HepG2 (cell line): ENCODE measurements at regions not wholly inside any gene's neighbourhood (a gene's known extent, or its start where the extent isn't known, plus 50 kb on each side); places are given as distances from the start of the nearest gene placed in this dataset.
A peak's percentile ranks its signal among the peaks of the same experiment; 100 is the strongest.

ENCODE experiments used
- ATAC-seq: fragments of 200-7000 bp; cut with Tn5 transposase; 3 replicates; pipeline ENCODE4 v1.9.1; 2020; ENCODE audit warnings: mild to moderate bottlenecking, moderate library complexity
- BruUV-seq: library from RNA; stranded (reverse); fragments of 400-500 nt; replicated peaks from 2 replicates; lab custom pipeline; 2021; lab: Mats Ljungman, UMichigan
- CTCF ChIA-PET: fragments of 300-600 bp; formaldehyde crosslinking; extraction: SDS; loops from one replicate; lab custom pipeline; 2021; ENCODE audit warnings: low total read pairs, inconsistent platforms, low intra/inter-chr PET ratio; lab: Yijun Ruan, JAX
- POLR2A ChIA-PET: fragments of 350-600 bp; sonication (Branson Sonifier 250); formaldehyde crosslinking; loops from one replicate; lab custom pipeline; 2020; ENCODE audit warnings: antibody characterized with exemption, inconsistent platforms; lab: Yijun Ruan, JAX
- DNase-seq: peaks from one replicate; pipeline ENCODE4 v3.0.0-alpha.2; 2015; ENCODE audit warnings: low spot score
- FAIRE-seq: peaks from 3 replicates; lab custom pipeline; 2011; peaks lifted over from hg19 to GRCh38; lab: Jason Lieb, UNC
- H2AFZ ChIP-seq: one replicate; pipeline ENCODE4 v1.6.1; 2011; ENCODE audit warnings: low read length, inconsistent platforms
- H3K27ac ChIP-seq: fragments of 300-600 bp; 3 replicates; pipeline ENCODE4 v1.8.0; 2011; ENCODE audit warnings: mixed run types, mild to moderate bottlenecking, mixed read lengths, low read length, inconsistent platforms; ENCODE audit not compliant: insufficient read depth; ENCODE audit errors: extremely low read length
- H3K27me3 ChIP-seq, 2 experiments: fragments of 200-600 bp in 1 of 2; 2 replicates in 1 of 2; 3 replicates in 1 of 2; pipeline versions ENCODE4 v1.6.0 to v1.8.0; 2011; ENCODE audit warnings: low read length in 2 of 2, mild to moderate bottlenecking in 2 of 2, moderate library complexity in 2 of 2, inconsistent platforms in 1 of 2; ENCODE audit not compliant: insufficient read depth in 2 of 2, control insufficient read depth in 1 of 2
- H3K36me3 ChIP-seq, 2 experiments: fragments of 200-600 bp in 1 of 2; replicated peaks in 1 of 2; 2 replicates in 1 of 2; 3 replicates in 1 of 2; pipeline versions ENCODE4 v1.5.1 to v1.8.0; 2011; ENCODE audit warnings: low read length in 2 of 2, inconsistent platforms in 1 of 2; ENCODE audit not compliant: insufficient read depth in 2 of 2, control insufficient read depth in 1 of 2
- H3K4me1 ChIP-seq: 2 replicates; pipeline ENCODE4 v1.5.1; 2012; ENCODE audit warnings: low read length, inconsistent platforms; ENCODE audit not compliant: insufficient read depth
- H3K4me2 ChIP-seq: 2 replicates; pipeline ENCODE4 v1.6.0; 2011; ENCODE audit warnings: low read depth, low read length, inconsistent platforms
- H3K4me3 ChIP-seq, 3 experiments: fragments of 200-600 bp in 1 of 3; sonication (generic), shearing (Covaris generic) in 1 of 3; replicated peaks in 1 of 3; 2 replicates each; pipeline ENCODE4 v1.5.1; 2011 to 2016; ENCODE audit warnings: low read length in 3 of 3, inconsistent platforms in 2 of 3, low read depth in 2 of 3, mild to moderate bottlenecking in 2 of 3, control low read depth in 1 of 3, mixed read lengths in 1 of 3; ENCODE audit not compliant: insufficient read depth in 1 of 3
- H3K79me2 ChIP-seq: one replicate; pipeline ENCODE4 v1.6.1; 2011; ENCODE audit warnings: low read length, inconsistent platforms; ENCODE audit not compliant: insufficient read depth
- H3K9ac ChIP-seq: 2 replicates; pipeline ENCODE4 v1.6.0; 2011; ENCODE audit warnings: mild to moderate bottlenecking, low read depth, low read length, inconsistent platforms; ENCODE audit not compliant: insufficient read depth
- H3K9me3 ChIP-seq: 2 replicates; pipeline ENCODE4 v1.5.1; 2012; ENCODE audit warnings: mild to moderate bottlenecking, low read length
- H4K20me1 ChIP-seq: 2 replicates; pipeline ENCODE4 v1.6.0; 2011; ENCODE audit warnings: inconsistent platforms, mild to moderate bottlenecking, low read length, moderate library complexity; ENCODE audit not compliant: insufficient read depth
- MAFK ChIP-seq, 2 experiments: IDR thresholded peaks in 1 of 2; conservative IDR thresholded peaks in 1 of 2; 2 replicates each; pipeline ENCODE4 v1.6.1; 2011; ENCODE audit warnings: improper control_type of control experiment in 2 of 2, low read length in 2 of 2
- WGBS: methylation state at CpG from one replicate; pipeline ENCODE4 v1.1.6; 2017; ENCODE audit warnings: low lambda C conversion rate; 5-methylcytosine and 5-hydroxymethylcytosine counted together
- in situ Hi-C: cut with HindIII; loops from 2 replicates; pipeline ENCODE4 v1.10.0; 2017; ENCODE audit warnings: low pct_unique_long_range_greater_than_20kb; ENCODE audit not compliant: extremely low pct_ligation_motif_present
- intact Hi-C: fragments of 100-400 bp; cut with micrococcal nuclease; formaldehyde crosslinking; loops from one replicate; pipeline ENCODE4 v1.10.0; 2022; ENCODE audit not compliant: unreplicated experiment
- TF ChIP-seq, protein P1 (sequence below): IDR thresholded peaks from 2 replicates; pipeline ENCODE4 v1.6.1; 2018; ENCODE audit warnings: missing genetic modification reagents, mild to moderate bottlenecking, missing compliant biosample characterization
- TF ChIP-seq, protein P2 (sequence below): IDR thresholded peaks from 2 replicates; pipeline ENCODE4 v1.6.1; 2012; ENCODE audit warnings: inconsistent platforms

DNA sequence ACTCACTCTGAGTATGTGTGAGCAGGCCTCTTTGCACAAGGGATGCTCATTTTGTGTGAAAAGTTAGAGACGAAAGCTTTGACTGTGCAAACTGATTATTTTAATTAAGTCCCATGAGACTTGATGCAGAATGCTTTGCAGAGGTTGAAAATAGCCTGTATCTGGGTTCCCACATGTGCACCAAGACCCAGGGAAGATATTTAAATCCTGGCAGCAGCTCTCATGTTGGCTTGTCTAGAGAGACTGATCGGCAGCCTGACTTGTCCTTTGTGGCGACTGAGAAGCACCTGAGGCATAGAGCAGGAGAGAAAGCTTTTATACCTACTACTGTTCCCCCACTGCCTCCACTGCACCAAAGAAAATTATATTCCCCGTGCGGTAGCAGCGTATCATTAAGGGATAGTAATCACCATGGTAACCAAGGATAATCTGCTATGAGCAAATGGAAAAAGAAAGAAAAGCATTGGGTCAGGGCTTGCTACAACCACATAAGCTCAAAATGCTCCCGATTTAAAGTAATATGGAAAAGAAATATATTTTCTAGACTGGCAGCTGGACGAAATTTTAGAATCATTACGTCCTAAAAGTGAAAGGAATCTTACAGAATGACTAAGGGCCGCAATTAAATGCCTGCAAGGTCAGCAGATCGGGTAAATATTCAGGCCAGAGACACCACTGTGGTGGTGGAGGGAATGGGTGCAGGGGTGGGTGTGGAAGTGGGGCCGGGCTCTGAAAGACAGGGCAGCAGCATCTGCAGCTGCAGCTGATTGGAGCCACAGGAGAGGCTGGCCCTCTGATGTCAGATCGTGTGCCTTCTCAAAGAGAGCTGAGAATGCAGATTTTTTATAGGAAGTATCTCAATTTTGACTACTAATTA, 135.3 kb upstream of the EPB41L4A start:
- Histone ChIP-seq H3K27ac (no peak overlapping the region), H3K4me2 (no peak overlapping the region), H3K27me3 (no peaks in the 10 kb centered on the region), H3K4me1 (peaks cover 10% of the 10 kb centered on the region; the same call in 1 of the 2 replicates), H3K36me3 (no peaks in the 10 kb centered on the region), H3K9me3 (no peaks in the 10 kb centered on the region), H3K9ac (no peak overlapping the region), H2AFZ (no peak overlapping the region), H4K20me1 (no peaks in the 10 kb centered on the region), H3K4me3 (no peak overlapping the region), H3K79me2 (no peaks in the 10 kb centered on the region)
- FAIRE-seq (no peak), ATAC-seq (no peak), DNase-seq (no peak)
- POLR2A ChIA-PET, result no interaction called here
- intact Hi-C loops (no loop called here), in situ Hi-C loops (loop anchor here (5.0 to 10.0 kb wide), 3 partner anchors 50 to 293 kb away; no protein-coding TSS in a partner anchor)
- BruUV-seq, result no TSS peak
- CTCF ChIA-PET, result no interaction called here
- WGBS, result 30% methylated on average over 13 of the region's 13 CpGs
- TF ChIP-seq MAFK (conservative IDR thresholded peaks at IDR 0.05 in 1 of 2, IDR thresholded peaks at IDR 0.05 in 1 of 2; ENCODE audit: low read length in 2 of 2), result 0 out of 4 replicates have a peak, but pooled peaks of 1 of the 2 experiments have one; percentile 0
- TF ChIP-seq, protein P1, sequence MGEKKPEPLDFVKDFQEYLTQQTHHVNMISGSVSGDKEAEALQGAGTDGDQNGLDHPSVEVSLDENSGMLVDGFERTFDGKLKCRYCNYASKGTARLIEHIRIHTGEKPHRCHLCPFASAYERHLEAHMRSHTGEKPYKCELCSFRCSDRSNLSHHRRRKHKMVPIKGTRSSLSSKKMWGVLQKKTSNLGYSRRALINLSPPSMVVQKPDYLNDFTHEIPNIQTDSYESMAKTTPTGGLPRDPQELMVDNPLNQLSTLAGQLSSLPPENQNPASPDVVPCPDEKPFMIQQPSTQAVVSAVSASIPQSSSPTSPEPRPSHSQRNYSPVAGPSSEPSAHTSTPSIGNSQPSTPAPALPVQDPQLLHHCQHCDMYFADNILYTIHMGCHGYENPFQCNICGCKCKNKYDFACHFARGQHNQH, result no peak

DNA sequence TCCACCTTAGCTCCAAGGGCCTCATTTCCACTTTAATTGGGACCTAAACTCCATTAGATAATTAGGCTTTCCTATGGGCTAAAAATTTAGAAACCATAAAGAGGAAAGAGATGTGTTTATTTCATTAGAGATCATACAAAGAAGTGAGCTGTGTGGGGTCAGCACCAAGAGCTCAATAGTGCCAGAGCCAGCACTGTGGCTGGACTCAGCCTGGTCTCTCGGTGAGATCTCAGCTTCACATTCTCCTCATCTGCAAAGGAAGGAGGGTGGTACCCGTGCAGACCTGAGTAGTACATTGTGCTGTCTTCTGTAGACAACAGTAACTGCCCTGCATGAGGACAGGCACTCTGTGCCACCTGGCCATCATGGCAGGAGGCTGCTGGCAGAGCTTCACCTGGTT, 136.1 kb upstream of the EPB41L4A start:
- Histone ChIP-seq H2AFZ (no peak overlapping the region), H3K4me3 (no peak overlapping the region), H3K4me1 (peaks cover 10% of the 10 kb centered on the region; the same call in 1 of the 2 replicates), H4K20me1 (no peaks in the 10 kb centered on the region), H3K9ac (no peak overlapping the region), H3K4me2 (no peak overlapping the region), H3K27me3 (no peaks in the 10 kb centered on the region), H3K27ac (no peak overlapping the region), H3K9me3 (no peaks in the 10 kb centered on the region), H3K79me2 (no peaks in the 10 kb centered on the region), H3K36me3 (no peaks in the 10 kb centered on the region)
- FAIRE-seq, result no peak
- ChIA-PET POLR2A (no interaction called here), CTCF (no interaction called here)
- ATAC-seq, result no peak
- no peak for DNase-seq
- intact Hi-C loops, result no loop called here
- no TSS peak for BruUV-seq
- TF ChIP-seq, protein P2, sequence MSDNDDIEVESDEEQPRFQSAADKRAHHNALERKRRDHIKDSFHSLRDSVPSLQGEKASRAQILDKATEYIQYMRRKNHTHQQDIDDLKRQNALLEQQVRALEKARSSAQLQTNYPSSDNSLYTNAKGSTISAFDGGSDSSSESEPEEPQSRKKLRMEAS, result no peak
- in situ Hi-C loops, result loop anchor here (10.0 kb wide), 1 partner anchor 50 kb away; no protein-coding TSS in a partner anchor
- WGBS, result 0% methylated on average over 2 of the region's 2 CpGs
